PC-3 (cell line): ENCODE measurements at regions not wholly inside any gene's neighbourhood (a gene's known extent, or its start where the extent isn't known, plus 50 kb on each side); places are given as distances from the start of the nearest gene placed in this dataset.

Experiments
- ATAC-seq: fragments of 200-7000 bp; cut with Tn5 transposase; 2 replicates; pipeline ENCODE4 v1.9.1; 2020; ENCODE audit warnings: mild to moderate bottlenecking, moderate library complexity
- BruUV-seq: library from RNA; stranded (reverse); fragments of 400-500 nt; replicated peaks from 2 replicates; lab custom pipeline; 2021; lab: Mats Ljungman, UMichigan
- CTCF ChIA-PET: fragments of 300-600 bp; sonication (Branson Sonifier 250); formaldehyde crosslinking; loops from one replicate; lab custom pipeline; 2022; ENCODE audit warnings: antibody characterized with exemption; lab: Charles Lee
- POLR2A ChIA-PET: fragments of 300-600 bp; sonication (Branson Sonifier 250); formaldehyde crosslinking; loops from one replicate; lab custom pipeline; 2022; ENCODE audit warnings: antibody characterized with exemption; ENCODE audit not compliant: unreplicated experiment; lab: Charles Lee
- DNase-seq: peaks from one replicate; pipeline ENCODE4 v3.0.0-alpha.2; 2015
- H2AFZ ChIP-seq: fragments of 300-600 bp; sonication (generic); 2 replicates; pipeline ENCODE4 v1.6.0; 2016; ENCODE audit warnings: antibody characterized with exemption, low read length
- H3F3A ChIP-seq: fragments of 300-600 bp; sonication (generic); one replicate; pipeline ENCODE4 v1.6.0; 2017; ENCODE audit warnings: antibody characterized with exemption, low read length, control low read depth, mild to moderate bottlenecking; ENCODE audit not compliant: unreplicated experiment
- H3K27ac ChIP-seq: fragments of 300-600 bp; sonication (generic); 2 replicates; pipeline ENCODE4 v1.5.1; 2016; ENCODE audit warnings: mild to moderate bottlenecking, low read length
- H3K27me3 ChIP-seq: fragments of 300-600 bp; sonication (generic); 2 replicates; pipeline ENCODE4 v1.6.1; 2016; ENCODE audit warnings: low read length, mixed read lengths
- H3K36me3 ChIP-seq: fragments of 300-600 bp; sonication (generic); 2 replicates; pipeline ENCODE4 v1.6.1; 2016; ENCODE audit warnings: low read depth, mixed run types, low read length, mixed read lengths
- H3K4me1 ChIP-seq: fragments of 300-600 bp; sonication (generic); 2 replicates; pipeline ENCODE4 v1.5.1; 2016; ENCODE audit warnings: low read length; ENCODE audit not compliant: insufficient read depth
- H3K4me2 ChIP-seq: fragments of 300-600 bp; sonication (generic); 2 replicates; pipeline ENCODE4 v1.6.0; 2016; ENCODE audit warnings: low read length
- H3K4me3 ChIP-seq: fragments of 300-600 bp; sonication (generic); 2 replicates; pipeline ENCODE4 v1.5.1; 2016; ENCODE audit warnings: mild to moderate bottlenecking, low read length, mixed read lengths
- H3K79me2 ChIP-seq: fragments of 300-600 bp; sonication (generic); 2 replicates; pipeline ENCODE4 v1.6.1; 2017; ENCODE audit warnings: low read length, mixed read lengths
- H3K9ac ChIP-seq: fragments of 300-600 bp; sonication (generic); 2 replicates; pipeline ENCODE4 v1.6.0; 2016; ENCODE audit warnings: mild to moderate bottlenecking, low read length
- H3K9me2 ChIP-seq: fragments of 300-600 bp; sonication (generic); replicated peaks from 2 replicates; pipeline ENCODE4 v1.6.1; 2016; ENCODE audit warnings: mixed run types, low read length, mixed read lengths
- H3K9me3 ChIP-seq: fragments of 300-600 bp; sonication (generic); 2 replicates; pipeline ENCODE4 v1.6.1; 2016; ENCODE audit warnings: low read length, mixed read lengths
- H4K20me1 ChIP-seq: fragments of 300-600 bp; sonication (generic); 2 replicates; pipeline ENCODE4 v1.6.1; 2016; ENCODE audit warnings: low read length, mixed read lengths
- CTCF ChIP-seq: fragments of 300-600 bp; sonication (generic); conservative IDR thresholded peaks from 2 replicates; pipeline ENCODE4 v1.5.1; 2017; ENCODE audit warnings: antibody characterized with exemption, low read depth, mild to moderate bottlenecking, low read length
- EZH2 ChIP-seq: fragments of 300-600 bp; sonication (generic); IDR thresholded peaks from one replicate; pipeline ENCODE4 v1.6.1; 2017; ENCODE audit warnings: antibody characterized with exemption, mild to moderate bottlenecking, low read length; ENCODE audit not compliant: unreplicated experiment
- EZH2phosphoT487 ChIP-seq: fragments of 300-600 bp; sonication (generic); IDR thresholded peaks from 2 replicates; pipeline ENCODE4 v1.6.1; 2018; ENCODE audit warnings: mild to moderate bottlenecking, antibody characterized with exemption, low read length, borderline replicate concordance
- intact Hi-C: fragments of 100-400 bp; cut with micrococcal nuclease; formaldehyde crosslinking; loops from 2 replicates; pipeline ENCODE4 v1.9.0; 2023

GRCh38 chr2:142827170-142827569 lies 50.3 kb upstream of the KYNU start:
- ChIA-PET CTCF (no interaction called here), POLR2A (no interaction called here)
- no peak for ATAC-seq
- no TSS peak for BruUV-seq
- H3K79me2 ChIP-seq, result no peaks in the 10 kb centered on the region
- H3K9me2 ChIP-seq, result no peaks in the 10 kb centered on the region
- TF ChIP-seq EZH2 (no peak), EZH2phosphoT487 (no peak), CTCF (no peak)
- no peak overlapping the region for H3K27ac ChIP-seq
- H3K27me3 ChIP-seq, result no peaks in the 10 kb centered on the region
- H3K9ac ChIP-seq, result no peak overlapping the region
- no peak overlapping the region for H3K4me3 ChIP-seq
- DNase-seq, result no peak
- no peak overlapping the region for H3K4me2 ChIP-seq
- H3F3A ChIP-seq, result no peaks in the 10 kb centered on the region
- no peaks in the 10 kb centered on the region; the same call in 1 of the 2 replicates for H3K4me1 ChIP-seq
- H2AFZ ChIP-seq, result no peak overlapping the region
- intact Hi-C loops, result no loop called here
- no peaks in the 10 kb centered on the region for H3K36me3 ChIP-seq
- no peaks in the 10 kb centered on the region for H4K20me1 ChIP-seq
- no peaks in the 10 kb centered on the region for H3K9me3 ChIP-seq

- no peaks in the 10 kb centered on the region; the same call in 1 of the 2 replicates for H3K4me1 ChIP-seq
- no peaks in the 10 kb centered on the region for H3K79me2 ChIP-seq
- no peaks in the 10 kb centered on the region for H3K27me3 ChIP-seq
- no peaks in the 10 kb centered on the region for H3F3A ChIP-seq
- no peak overlapping the region for H3K4me2 ChIP-seq
- H3K9me3 ChIP-seq, result no peaks in the 10 kb centered on the region
- no peaks in the 10 kb centered on the region for H4K20me1 ChIP-seq
- intact Hi-C loops, result no loop called here
- no peaks in the 10 kb centered on the region for H3K9me2 ChIP-seq
- ChIA-PET POLR2A (no interaction called here), CTCF (no interaction called here)
- TF ChIP-seq EZH2phosphoT487 (no peak), EZH2 (no peak), CTCF (no peak)
- no peaks in the 10 kb centered on the region for H3K36me3 ChIP-seq
- no peak overlapping the region for H3K9ac ChIP-seq
- ATAC-seq, result 0 out of 2 replicates have a peak, but pooled peaks have one; percentile 15
- DNase-seq, result no peak
- no peak overlapping the region for H3K4me3 ChIP-seq
- BruUV-seq, result no TSS peak
- H3K27ac ChIP-seq, result no peak overlapping the region
- no peak overlapping the region for H2AFZ ChIP-seq
Observed at GRCh38 chr2:142825861-142826260, 51.6 kb upstream of the KYNU start.

- Histone ChIP-seq H4K20me1 (no peaks in the 10 kb centered on the region), H3K9ac (no peak overlapping the region), H3K4me3 (no peak overlapping the region), H3K9me3 (no peaks in the 10 kb centered on the region), H3K36me3 (no peaks in the 10 kb centered on the region), H2AFZ (no peak overlapping the region), H3K27me3 (no peaks in the 10 kb centered on the region), H3K79me2 (no peaks in the 10 kb centered on the region), H3K9me2 (no peaks in the 10 kb centered on the region), H3K27ac (no peak overlapping the region), H3K4me2 (no peak overlapping the region), H3F3A (no peaks in the 10 kb centered on the region), H3K4me1 (no peaks in the 10 kb centered on the region; the same call in 1 of the 2 replicates)
- BruUV-seq, result no TSS peak
- POLR2A ChIA-PET, result no interaction called here
- CTCF ChIA-PET, result no interaction called here
- DNase-seq (peak; percentile 29), ATAC-seq (no peak)
- no peak for TF ChIP-seq EZH2
- TF ChIP-seq CTCF, result no peak
- TF ChIP-seq EZH2phosphoT487, result no peak
- intact Hi-C loops, result no loop called here
Observed at GRCh38 chr2:142824756-142825155, 52.7 kb upstream of the KYNU start.
